ENCODE measurements at regions not wholly inside any gene's neighbourhood (a gene's known extent, or its start where the extent isn't known, plus 50 kb on each side); places are given as distances from the start of the nearest gene placed in this dataset.

GRCh38 chr4:35189988-35190613 is 1054.2 kb downstream of the ARAP2 start:
- H3K4me1 Mint-ChIP-seq: no peaks in the 10 kb centered on the region
- Histone ChIP-seq H3K36me3 (replicated peaks in 1 of 2; ENCODE audit: control insufficient read depth in 1 of 2, insufficient read depth in 2 of 2, low read length in 2 of 2) (no peaks in the 10 kb centered on the region), H3K9ac (ENCODE audit: insufficient read depth, low read length, poor library complexity, severe bottlenecking) (no peak overlapping the region), H3K4me1 (ENCODE audit: control insufficient read depth in 1 of 2, insufficient read depth in 2 of 2, low read length in 2 of 2) (no peaks in the 10 kb centered on the region), H3K9me3 (replicated peaks in 1 of 2; ENCODE audit: control insufficient read depth in 1 of 2, insufficient read depth in 1 of 2, low read length in 2 of 2) (no peaks in the 10 kb centered on the region), H3K27ac (ENCODE audit: low read depth in 1 of 2, low read length in 2 of 2) (no peak overlapping the region), H3K4me3 (replicated peaks in 1 of 3; ENCODE audit: low read depth in 2 of 3, low read length in 3 of 3) (no peak overlapping the region), H4K20me1 (ENCODE audit: insufficient read depth, low read length) (no peaks in the 10 kb centered on the region), H3K4me2 (replicated peaks; ENCODE audit: extremely low read depth, low read length, poor library complexity, severe bottlenecking) (no peak overlapping the region), H3K79me2 (ENCODE audit: insufficient read depth, low read length) (no peaks in the 10 kb centered on the region), H3K27me3 (ENCODE audit: control insufficient read depth in 2 of 2, insufficient read depth in 2 of 2, low read length in 2 of 2) (no peaks in the 10 kb centered on the region), H2AFZ (ENCODE audit: insufficient read depth, low read depth, low read length, poor library complexity, severe bottlenecking) (no peak overlapping the region)
- no peak for TF ChIP-seq CTCF (IDR thresholded peaks at IDR 0.05)
- H3K9me3 Mint-ChIP-seq: peaks cover 0 to 3% (median 0%) of the 10 kb centered on the region in 7 donors
- no peak overlapping the region for H3K4me3 Mint-ChIP-seq
- no peak overlapping the region for H3K27ac Mint-ChIP-seq
- DNase-seq: no peak
- no peaks in the 10 kb centered on the region for H3K36me3 Mint-ChIP-seq
- WGBS (ENCODE audit: insufficient coverage): 20% methylated on average over 1 of the region's 3 CpGs
- no peaks in the 10 kb centered on the region for H3K27me3 Mint-ChIP-seq (ENCODE audit: low read depth in 3 of 3)
- intact Hi-C loops (cut with micrococcal nuclease): no loop called here

- Histone ChIP-seq H3K4me2 (replicated peaks; ENCODE audit: extremely low read depth, low read length, poor library complexity, severe bottlenecking) (no peak overlapping the region), H3K79me2 (ENCODE audit: insufficient read depth, low read length) (no peaks in the 10 kb centered on the region), H2AFZ (ENCODE audit: insufficient read depth, low read depth, low read length, poor library complexity, severe bottlenecking) (no peak overlapping the region), H3K9ac (ENCODE audit: insufficient read depth, low read length, poor library complexity, severe bottlenecking) (no peak overlapping the region), H3K4me1 (ENCODE audit: control insufficient read depth in 1 of 2, insufficient read depth in 2 of 2, low read length in 2 of 2) (no peaks in the 10 kb centered on the region), H3K4me3 (replicated peaks in 1 of 3; ENCODE audit: low read depth in 2 of 3, low read length in 3 of 3) (no peak overlapping the region), H3K27me3 (ENCODE audit: control insufficient read depth in 2 of 2, insufficient read depth in 2 of 2, low read length in 2 of 2) (no peaks in the 10 kb centered on the region), H4K20me1 (ENCODE audit: insufficient read depth, low read length) (no peaks in the 10 kb centered on the region), H3K27ac (ENCODE audit: low read depth in 1 of 2, low read length in 2 of 2) (no peak overlapping the region), H3K9me3 (replicated peaks in 1 of 2; ENCODE audit: control insufficient read depth in 1 of 2, insufficient read depth in 1 of 2, low read length in 2 of 2) (no peaks in the 10 kb centered on the region), H3K36me3 (replicated peaks in 1 of 2; ENCODE audit: control insufficient read depth in 1 of 2, insufficient read depth in 2 of 2, low read length in 2 of 2) (no peaks in the 10 kb centered on the region)
- H3K4me3 Mint-ChIP-seq: no peak overlapping the region
- intact Hi-C loops (cut with micrococcal nuclease): no loop called here
- no peak overlapping the region for H3K27ac Mint-ChIP-seq
- no peak for DNase-seq
- 100% methylated on average over 2 of the region's 2 CpGs for WGBS (ENCODE audit: insufficient coverage)
- no peak for TF ChIP-seq CTCF (IDR thresholded peaks at IDR 0.05)
- no peaks in the 10 kb centered on the region for H3K36me3 Mint-ChIP-seq
- no peaks in the 10 kb centered on the region for H3K4me1 Mint-ChIP-seq
- H3K27me3 Mint-ChIP-seq (ENCODE audit: low read depth in 3 of 3): no peaks in the 10 kb centered on the region
- H3K9me3 Mint-ChIP-seq: peaks cover 0 to 5% (median 0%) of the 10 kb centered on the region in 7 donors
These were observed 1042.9 kb downstream of the ARAP2 start for GRCh38 chr4:35201403-35201802.
